Natural killer cell (primary cell): ENCODE measurements at regions not wholly inside any gene's neighbourhood (a gene's known extent, or its start where the extent isn't known, plus 50 kb on each side); places are given as distances from the start of the nearest gene placed in this dataset.

Experiments used
- ATAC-seq, 3 donors: fragments of 150-1000 bp in 2 of 3; fragments of 200-7000 bp in 1 of 3; cut with Tn5 transposase; 1 replicate in 1 of 3; 2 replicates in 2 of 3; pipeline ENCODE4 v1.10.0; 2021; ENCODE audit warnings: mild to moderate bottlenecking in 2 of 3, moderate library complexity in 2 of 3
- DNase-seq, 2 donors: peaks; one replicate each; pipeline versions ENCODE4 v3.0.0 to v3.0.0-alpha.2; 2013 to 2021; ENCODE audit warnings: mixed read lengths in 1 of 2
- H3K27ac ChIP-seq: one replicate; pipeline ENCODE4 v1.5.1; 2013; ENCODE audit warnings: mild to moderate bottlenecking, low read length
- H3K27me3 ChIP-seq: one replicate; pipeline ENCODE4 v1.6.1; 2013; ENCODE audit warnings: low read length; ENCODE audit not compliant: control insufficient read depth, insufficient read depth
- H3K36me3 ChIP-seq: one replicate; pipeline ENCODE4 v1.6.1; 2013; ENCODE audit warnings: low read length; ENCODE audit not compliant: control insufficient read depth, insufficient read depth
- H3K4me1 ChIP-seq: one replicate; pipeline ENCODE4 v1.6.1; 2013; ENCODE audit warnings: low read length; ENCODE audit not compliant: control insufficient read depth, insufficient read depth
- H3K4me3 ChIP-seq: one replicate; pipeline ENCODE4 v1.5.1; 2013; ENCODE audit warnings: low read length
- H3K9me3 ChIP-seq: one replicate; pipeline ENCODE4 v1.6.1; 2013; ENCODE audit warnings: low read length; ENCODE audit not compliant: control insufficient read depth, insufficient read depth
- H3K27ac Mint-ChIP-seq, 2 donors: one replicate each; pipeline ENCODE4 v1.8.0; 2022; ENCODE audit warnings: mild to moderate bottlenecking in 2 of 2, mixed read lengths in 2 of 2, moderate library complexity in 1 of 2
- H3K27me3 Mint-ChIP-seq, 2 donors: one replicate each; pipeline ENCODE4 v1.8.0; 2022; ENCODE audit warnings: low read depth in 2 of 2, mixed read lengths in 2 of 2
- H3K36me3 Mint-ChIP-seq: one replicate; pipeline ENCODE4 v1.8.0; 2022; ENCODE audit warnings: mixed read lengths
- H3K4me1 Mint-ChIP-seq, 2 donors: one replicate each; pipeline ENCODE4 v1.8.0; 2022; ENCODE audit warnings: mixed read lengths in 2 of 2
- H3K4me3 Mint-ChIP-seq: one replicate; pipeline ENCODE4 v1.8.0; 2022; ENCODE audit warnings: mild to moderate bottlenecking, moderate library complexity, mixed read lengths
- H3K9me3 Mint-ChIP-seq, 2 donors: one replicate each; pipeline ENCODE4 v1.8.0; 2022; ENCODE audit warnings: mixed read lengths in 2 of 2
- CTCF ChIP-seq: fragments of 200-600 bp; IDR thresholded peaks from one replicate; pipeline ENCODE4 v1.8.0; 2022; ENCODE audit warnings: antibody characterized with exemption
- WGBS: methylation state at CpG from one replicate; pipeline ENCODE4 v1.1.7; 2013; ENCODE audit warnings: missing lambda C conversion rate; ENCODE audit not compliant: insufficient coverage; 5-methylcytosine and 5-hydroxymethylcytosine counted together
- intact Hi-C: fragments of 100-400 bp; cut with micrococcal nuclease; formaldehyde crosslinking; loops from one replicate; pipeline ENCODE4 v1.14.2; 2022

GRCh38 chr16:54856871-54857270 lies 73.8 kb upstream of the IRX5 start:
- Mint-ChIP-seq H3K27me3 (no peaks in the 10 kb centered on the region), H3K36me3 (no peaks in the 10 kb centered on the region), H3K4me1 (no peaks in the 10 kb centered on the region), H3K27ac (no peak overlapping the region), H3K9me3 (peaks cover 0 to 3% of the 10 kb centered on the region in 2 donors), H3K4me3 (no peak overlapping the region)
- no peaks in the 10 kb centered on the region for H3K27me3 ChIP-seq
- no peaks in the 10 kb centered on the region for H3K4me1 ChIP-seq
- intact Hi-C loops = no loop called here
- no peaks in the 10 kb centered on the region for H3K9me3 ChIP-seq
- TF ChIP-seq CTCF = no peak
- ATAC-seq (no peak), DNase-seq (no peak)
- H3K4me3 ChIP-seq = no peak overlapping the region
- no peaks in the 10 kb centered on the region for H3K36me3 ChIP-seq
- WGBS = 100% methylated on average over 1 of the region's 2 CpGs
- no peak overlapping the region for H3K27ac ChIP-seq

GRCh38 chr16:54847609-54848008 lies 83.1 kb upstream of the IRX5 start:
- Histone ChIP-seq H3K27me3 (no peaks in the 10 kb centered on the region), H3K36me3 (no peaks in the 10 kb centered on the region), H3K4me3 (no peak overlapping the region), H3K4me1 (no peaks in the 10 kb centered on the region), H3K27ac (no peak overlapping the region), H3K9me3 (no peaks in the 10 kb centered on the region)
- DNase-seq = no peak
- Mint-ChIP-seq H3K4me1 (no peaks in the 10 kb centered on the region), H3K27me3 (no peaks in the 10 kb centered on the region), H3K36me3 (no peaks in the 10 kb centered on the region), H3K27ac (no peak overlapping the region), H3K9me3 (peaks cover 2 to 8% of the 10 kb centered on the region in 2 donors), H3K4me3 (no peak overlapping the region)
- no peak for TF ChIP-seq CTCF
- no peak for ATAC-seq
- intact Hi-C loops = no loop called here
- WGBS = 100% methylated on average over 2 of the region's 2 CpGs

GRCh38 chr16:54847207-54847606 lies 83.5 kb upstream of the IRX5 start:
- no peak for TF ChIP-seq CTCF
- 100% methylated on average over 4 of the region's 5 CpGs for WGBS
- no peak for DNase-seq
- Mint-ChIP-seq H3K36me3 (no peaks in the 10 kb centered on the region), H3K27me3 (no peaks in the 10 kb centered on the region), H3K9me3 (peaks cover 3 to 8% of the 10 kb centered on the region in 2 donors), H3K27ac (no peak overlapping the region), H3K4me1 (no peaks in the 10 kb centered on the region), H3K4me3 (no peak overlapping the region)
- no peaks in the 10 kb centered on the region for H3K36me3 ChIP-seq
- H3K9me3 ChIP-seq = no peaks in the 10 kb centered on the region
- no peak overlapping the region for H3K27ac ChIP-seq
- H3K4me3 ChIP-seq = no peak overlapping the region
- intact Hi-C loops = no loop called here
- H3K4me1 ChIP-seq = no peaks in the 10 kb centered on the region
- no peaks in the 10 kb centered on the region for H3K27me3 ChIP-seq
- ATAC-seq = no peak

- H3K27me3 Mint-ChIP-seq = no peaks in the 10 kb centered on the region
- H3K36me3 ChIP-seq = no peaks in the 10 kb centered on the region
- intact Hi-C loops = no loop called here
- no peak for ATAC-seq
- H3K4me1 Mint-ChIP-seq = no peaks in the 10 kb centered on the region
- H3K4me3 Mint-ChIP-seq = no peak overlapping the region
- 75% methylated on average over 4 of the region's 4 CpGs for WGBS
- no peak for TF ChIP-seq CTCF
- H3K27ac Mint-ChIP-seq = no peak overlapping the region
- no peaks in the 10 kb centered on the region for H3K27me3 ChIP-seq
- H3K36me3 Mint-ChIP-seq = no peaks in the 10 kb centered on the region
- no peaks in the 10 kb centered on the region for H3K9me3 ChIP-seq
- H3K4me3 ChIP-seq = no peak overlapping the region
- no peak overlapping the region for H3K27ac ChIP-seq
- H3K9me3 Mint-ChIP-seq = peaks cover 3 to 8% of the 10 kb centered on the region in 2 donors
- no peak for DNase-seq
- no peaks in the 10 kb centered on the region for H3K4me1 ChIP-seq
Measured at GRCh38 chr16:54846766-54847165, 83.9 kb upstream of the IRX5 start.
